ENCODE measurements at regions not wholly inside any gene's neighbourhood (a gene's known extent, or its start where the extent isn't known, plus 50 kb on each side); places are given as distances from the start of the nearest gene placed in this dataset.

GRCh38 chr5:129345213-129345924 is 114.7 kb upstream of the ADAMTS19 start:
- Histone ChIP-seq H2AFZ (ENCODE audit: low read depth, low read length) (no peak overlapping the region), H3K4me3 (ENCODE audit: insufficient read depth, low read depth, low read length) (no peak overlapping the region), H3K9ac (ENCODE audit: low read length) (no peak overlapping the region), H3K27ac (ENCODE audit: low read depth, low read length) (no peak overlapping the region), H3K36me3 (ENCODE audit: insufficient read depth, low read length) (no peaks in the 10 kb centered on the region), H3K79me2 (ENCODE audit: insufficient read depth, low read length) (no peaks in the 10 kb centered on the region), H3K9me3 (ENCODE audit: insufficient read depth, low read depth, low read length) (no peaks in the 10 kb centered on the region), H4K20me1 (ENCODE audit: insufficient read depth, low read length) (no peaks in the 10 kb centered on the region), H3K4me2 (ENCODE audit: low read length) (no peak overlapping the region), H3K27me3 (ENCODE audit: insufficient read depth, low read length) (no peaks in the 10 kb centered on the region), H3K4me1 (ENCODE audit: insufficient read depth, low read length) (no peaks in the 10 kb centered on the region)
- FAIRE-seq (no peak), DNase-seq (ENCODE audit: low read depth) (no peak)
- no peaks in the 10 kb centered on the region for H3K9me3 Mint-ChIP-seq (ENCODE audit: unreplicated experiment)
- H3K27me3 Mint-ChIP-seq (ENCODE audit: low read depth, unreplicated experiment): no peaks in the 10 kb centered on the region
- H3K27ac Mint-ChIP-seq (ENCODE audit: unreplicated experiment): no peak overlapping the region
- TF ChIP-seq CTCF (IDR thresholded peaks at IDR 0.05; ENCODE audit: insufficient read depth, low read depth, low read length): no peak
- no peak for TF ChIP-seq EZH2 (IDR thresholded peaks at IDR 0.05; ENCODE audit: insufficient read depth, low read length)
- H3K36me3 Mint-ChIP-seq (ENCODE audit: low read depth, unreplicated experiment): no peaks in the 10 kb centered on the region
- no peak overlapping the region for H3K4me3 Mint-ChIP-seq (ENCODE audit: unreplicated experiment)
- H3K4me1 Mint-ChIP-seq (ENCODE audit: low read depth, unreplicated experiment): no peaks in the 10 kb centered on the region

- no peak overlapping the region for H3K4me2 ChIP-seq (ENCODE audit: low read length)
- Mint-ChIP-seq H3K27me3 (ENCODE audit: low read depth, unreplicated experiment) (no peaks in the 10 kb centered on the region), H3K4me3 (ENCODE audit: unreplicated experiment) (no peak overlapping the region), H3K9me3 (ENCODE audit: unreplicated experiment) (no peaks in the 10 kb centered on the region), H3K27ac (ENCODE audit: unreplicated experiment) (no peak overlapping the region), H3K36me3 (ENCODE audit: low read depth, unreplicated experiment) (no peaks in the 10 kb centered on the region), H3K4me1 (ENCODE audit: low read depth, unreplicated experiment) (no peaks in the 10 kb centered on the region)
- no peaks in the 10 kb centered on the region for H3K4me1 ChIP-seq (ENCODE audit: insufficient read depth, low read length)
- H3K79me2 ChIP-seq (ENCODE audit: insufficient read depth, low read length): no peaks in the 10 kb centered on the region
- no peak overlapping the region for H3K4me3 ChIP-seq (ENCODE audit: insufficient read depth, low read depth, low read length)
- FAIRE-seq (no peak), DNase-seq (ENCODE audit: low read depth) (no peak)
- no peaks in the 10 kb centered on the region for H3K9me3 ChIP-seq (ENCODE audit: insufficient read depth, low read depth, low read length)
- H2AFZ ChIP-seq (ENCODE audit: low read depth, low read length): no peak overlapping the region
- no peak for TF ChIP-seq CTCF (IDR thresholded peaks at IDR 0.05; ENCODE audit: insufficient read depth, low read depth, low read length)
- TF ChIP-seq EZH2 (IDR thresholded peaks at IDR 0.05; ENCODE audit: insufficient read depth, low read length): no peak
- H3K36me3 ChIP-seq (ENCODE audit: insufficient read depth, low read length): no peaks in the 10 kb centered on the region
- H4K20me1 ChIP-seq (ENCODE audit: insufficient read depth, low read length): no peaks in the 10 kb centered on the region
- H3K27me3 ChIP-seq (ENCODE audit: insufficient read depth, low read length): no peaks in the 10 kb centered on the region
- no peak overlapping the region for H3K9ac ChIP-seq (ENCODE audit: low read length)
- no peak overlapping the region for H3K27ac ChIP-seq (ENCODE audit: low read depth, low read length)
These were observed 103.3 kb upstream of the ADAMTS19 start for GRCh38 chr5:129356846-129357245.

DNA sequence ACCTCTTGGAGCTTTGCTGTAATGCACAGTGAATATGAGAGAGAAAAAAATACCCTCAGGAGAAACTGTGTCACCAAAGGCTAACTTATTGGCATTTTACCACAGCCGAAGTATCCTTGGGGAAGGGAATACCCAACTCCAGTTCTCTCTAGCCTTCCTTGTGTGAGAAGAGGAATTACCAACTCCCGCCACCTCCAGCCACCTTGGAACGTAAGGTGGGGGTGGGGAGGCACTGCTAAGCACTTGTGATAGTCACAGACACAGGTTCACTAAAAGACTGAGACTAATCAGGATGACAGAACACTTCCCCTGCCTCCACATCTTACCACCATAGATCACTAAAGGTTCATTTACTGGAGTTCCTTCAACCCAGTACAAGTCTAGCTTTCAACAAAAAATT is 102.0 kb upstream of the ADAMTS19 start:
- H3K4me3 Mint-ChIP-seq (ENCODE audit: unreplicated experiment): no peak overlapping the region
- H3K9me3 Mint-ChIP-seq (ENCODE audit: unreplicated experiment): no peaks in the 10 kb centered on the region
- Histone ChIP-seq H3K4me2 (ENCODE audit: low read length) (no peak overlapping the region), H3K36me3 (ENCODE audit: insufficient read depth, low read length) (no peaks in the 10 kb centered on the region), H3K4me3 (ENCODE audit: insufficient read depth, low read depth, low read length) (no peak overlapping the region), H3K9me3 (ENCODE audit: insufficient read depth, low read depth, low read length) (no peaks in the 10 kb centered on the region), H3K9ac (ENCODE audit: low read length) (no peak overlapping the region), H3K4me1 (ENCODE audit: insufficient read depth, low read length) (no peaks in the 10 kb centered on the region), H4K20me1 (ENCODE audit: insufficient read depth, low read length) (no peaks in the 10 kb centered on the region), H2AFZ (ENCODE audit: low read depth, low read length) (no peak overlapping the region), H3K27me3 (ENCODE audit: insufficient read depth, low read length) (no peaks in the 10 kb centered on the region), H3K27ac (ENCODE audit: low read depth, low read length) (no peak overlapping the region), H3K79me2 (ENCODE audit: insufficient read depth, low read length) (no peaks in the 10 kb centered on the region)
- H3K36me3 Mint-ChIP-seq (ENCODE audit: low read depth, unreplicated experiment): no peaks in the 10 kb centered on the region
- FAIRE-seq (no peak), DNase-seq (ENCODE audit: low read depth) (no peak)
- H3K27ac Mint-ChIP-seq (ENCODE audit: unreplicated experiment): no peak overlapping the region
- no peaks in the 10 kb centered on the region for H3K27me3 Mint-ChIP-seq (ENCODE audit: low read depth, unreplicated experiment)
- TF ChIP-seq CTCF (IDR thresholded peaks at IDR 0.05; ENCODE audit: insufficient read depth, low read depth, low read length) (no peak), EZH2 (IDR thresholded peaks at IDR 0.05; ENCODE audit: insufficient read depth, low read length) (no peak)
- H3K4me1 Mint-ChIP-seq (ENCODE audit: low read depth, unreplicated experiment): no peaks in the 10 kb centered on the region

Measured in astrocyte (in vitro differentiated cells and primary cell).